Neural progenitor cell (in vitro differentiated cells): ENCODE measurements at regions not wholly inside any gene's neighbourhood (a gene's known extent, or its start where the extent isn't known, plus 50 kb on each side); places are given as distances from the start of the nearest gene placed in this dataset.

Experiments
- DNase-seq: peaks from one replicate; pipeline ENCODE4 v3.0.0-alpha.2; 2016; ENCODE audit warnings: low spot score
- H2AFZ ChIP-seq: fragments of 200-600 bp; sonication (generic); replicated peaks from 2 replicates; pipeline ENCODE4 v1.6.1; 2016; ENCODE audit warnings: antibody characterized with exemption
- H3F3A ChIP-seq: fragments of 200-600 bp; sonication (generic); 2 replicates; pipeline ENCODE4 v1.6.1; 2016; ENCODE audit warnings: antibody characterized with exemption, low read depth
- H3K27ac ChIP-seq: fragments of 200-600 bp; sonication (generic); 2 replicates; pipeline ENCODE4 v1.5.1; 2016; ENCODE audit warnings: mild to moderate bottlenecking
- H3K27me3 ChIP-seq: fragments of 200-600 bp; sonication (generic); 2 replicates; pipeline ENCODE4 v1.6.1; 2016; ENCODE audit warnings: mild to moderate bottlenecking, moderate library complexity
- H3K36me3 ChIP-seq: fragments of 200-600 bp; sonication (generic); 2 replicates; pipeline ENCODE4 v1.5.1; 2016
- H3K4me1 ChIP-seq: fragments of 200-600 bp; sonication (generic); 2 replicates; pipeline ENCODE4 v1.6.1; 2016; ENCODE audit warnings: mixed run types
- H3K4me2 ChIP-seq: fragments of 200-600 bp; sonication (generic); 2 replicates; pipeline ENCODE4 v1.6.1; 2016
- H3K4me3 ChIP-seq: fragments of 200-600 bp; sonication (generic); 2 replicates; pipeline ENCODE4 v1.5.1; 2016
- H3K79me2 ChIP-seq: fragments of 200-600 bp; sonication (generic); 2 replicates; pipeline ENCODE4 v1.6.1; 2016; ENCODE audit warnings: low read depth
- H3K9ac ChIP-seq: fragments of 200-600 bp; sonication (generic); 2 replicates; pipeline ENCODE4 v1.6.1; 2016
- H3K9me3 ChIP-seq: fragments of 200-600 bp; sonication (generic); 2 replicates; pipeline ENCODE4 v1.5.1; 2016; ENCODE audit warnings: low read depth
- H4K20me1 ChIP-seq: fragments of 200-600 bp; sonication (generic); 2 replicates; pipeline ENCODE4 v1.6.1; 2016; ENCODE audit warnings: low read depth
- H3K27ac Mint-ChIP-seq: 3 replicates; pipeline ENCODE4 v1.8.0; 2021; ENCODE audit warnings: mixed read lengths
- H3K27me3 Mint-ChIP-seq: 2 replicates; pipeline ENCODE4 v1.8.0; 2022; ENCODE audit warnings: low read depth, mild to moderate bottlenecking, inconsistent platforms, moderate library complexity, mixed read lengths; ENCODE audit not compliant: insufficient read depth
- H3K36me3 Mint-ChIP-seq: 3 replicates; pipeline ENCODE4 v1.8.0; 2021; ENCODE audit warnings: mixed read lengths
- H3K4me1 Mint-ChIP-seq: 3 replicates; pipeline ENCODE4 v1.8.0; 2021; ENCODE audit warnings: mixed read lengths
- H3K4me3 Mint-ChIP-seq: 3 replicates; pipeline ENCODE4 v1.8.0; 2021; ENCODE audit warnings: mild to moderate bottlenecking, moderate library complexity, mixed read lengths
- H3K9me3 Mint-ChIP-seq: 3 replicates; pipeline ENCODE4 v1.8.0; 2020; ENCODE audit warnings: mixed read lengths
- EZH2 ChIP-seq: fragments of 200-600 bp; sonication (generic); IDR thresholded peaks from 2 replicates; pipeline ENCODE4 v1.6.1; 2017; ENCODE audit warnings: antibody characterized with exemption, mild to moderate bottlenecking, moderate library complexity
- EZH2phosphoT487 ChIP-seq: fragments of 200-600 bp; sonication (generic); IDR thresholded peaks from 2 replicates; pipeline ENCODE4 v1.6.1; 2017; ENCODE audit warnings: antibody characterized with exemption
- TF ChIP-seq, protein P1 (sequence below): fragments of 200-600 bp; sonication (generic); IDR thresholded peaks from 2 replicates; pipeline ENCODE4 v1.5.1; 2017; ENCODE audit warnings: antibody characterized with exemption, mild to moderate bottlenecking

- Mint-ChIP-seq H3K36me3 (no peaks in the 10 kb centered on the region), H3K9me3 (peaks cover 8% of the 10 kb centered on the region)
Measured at GRCh38 chr7:70975754-70976153, 156.2 kb upstream of the GALNT17 start.

DNA sequence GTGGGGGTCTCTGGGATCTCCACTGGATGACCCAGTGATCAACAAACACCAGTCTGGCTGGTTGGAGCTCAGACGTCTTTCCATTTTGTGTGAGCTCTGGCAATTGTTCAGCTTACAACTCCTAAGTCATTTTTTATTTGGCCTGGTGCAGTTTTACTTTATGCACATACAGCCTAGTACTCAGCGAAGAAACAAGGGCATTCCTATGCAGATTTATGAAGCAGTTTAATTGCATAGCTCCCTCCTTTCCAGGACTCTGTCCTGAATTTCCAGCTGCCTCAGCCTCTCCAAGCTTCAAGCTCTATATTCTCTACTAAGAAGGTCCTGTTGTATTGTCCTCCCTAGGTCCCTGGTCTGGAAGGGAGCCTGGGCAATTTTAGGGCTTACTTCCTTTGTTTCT, 145.6 kb upstream of the GALNT17 start:
- no peaks in the 10 kb centered on the region for H3K36me3 Mint-ChIP-seq
- H3K27ac Mint-ChIP-seq: no peak overlapping the region

More at GRCh38 chr7:70975754-70976153, 156.2 kb upstream of the GALNT17 start:
- no peaks in the 10 kb centered on the region for H3K36me3 ChIP-seq
- H3K4me1 ChIP-seq: peaks cover 3% of the 10 kb centered on the region
- Mint-ChIP-seq H3K4me3 (no peak overlapping the region), H3K27me3 (peaks cover 2% of the 10 kb centered on the region), H3K27ac (no peak overlapping the region), H3K4me1 (peaks cover 3% of the 10 kb centered on the region)
- H3K79me2 ChIP-seq: no peaks in the 10 kb centered on the region
- no peaks in the 10 kb centered on the region for H3K9me3 ChIP-seq
- H3K27me3 ChIP-seq: no peaks in the 10 kb centered on the region
- H2AFZ ChIP-seq: no peak overlapping the region
- TF ChIP-seq EZH2 (no peak), EZH2phosphoT487 (no peak)
- TF ChIP-seq, protein P1, sequence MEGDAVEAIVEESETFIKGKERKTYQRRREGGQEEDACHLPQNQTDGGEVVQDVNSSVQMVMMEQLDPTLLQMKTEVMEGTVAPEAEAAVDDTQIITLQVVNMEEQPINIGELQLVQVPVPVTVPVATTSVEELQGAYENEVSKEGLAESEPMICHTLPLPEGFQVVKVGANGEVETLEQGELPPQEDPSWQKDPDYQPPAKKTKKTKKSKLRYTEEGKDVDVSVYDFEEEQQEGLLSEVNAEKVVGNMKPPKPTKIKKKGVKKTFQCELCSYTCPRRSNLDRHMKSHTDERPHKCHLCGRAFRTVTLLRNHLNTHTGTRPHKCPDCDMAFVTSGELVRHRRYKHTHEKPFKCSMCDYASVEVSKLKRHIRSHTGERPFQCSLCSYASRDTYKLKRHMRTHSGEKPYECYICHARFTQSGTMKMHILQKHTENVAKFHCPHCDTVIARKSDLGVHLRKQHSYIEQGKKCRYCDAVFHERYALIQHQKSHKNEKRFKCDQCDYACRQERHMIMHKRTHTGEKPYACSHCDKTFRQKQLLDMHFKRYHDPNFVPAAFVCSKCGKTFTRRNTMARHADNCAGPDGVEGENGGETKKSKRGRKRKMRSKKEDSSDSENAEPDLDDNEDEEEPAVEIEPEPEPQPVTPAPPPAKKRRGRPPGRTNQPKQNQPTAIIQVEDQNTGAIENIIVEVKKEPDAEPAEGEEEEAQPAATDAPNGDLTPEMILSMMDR: no peak
- H3K4me2 ChIP-seq: no peak overlapping the region
- H3K4me3 ChIP-seq: no peak overlapping the region
- H3F3A ChIP-seq: no peaks in the 10 kb centered on the region
- H3K9ac ChIP-seq: no peak overlapping the region
- H3K27ac ChIP-seq: no peak overlapping the region
- no peaks in the 10 kb centered on the region for H4K20me1 ChIP-seq
- DNase-seq: no peak

GRCh38 chr7:70994176-70994575, 137.8 kb upstream of the GALNT17 start:
- H3K27ac Mint-ChIP-seq: no peak overlapping the region
- no peak for TF ChIP-seq EZH2phosphoT487
- TF ChIP-seq, protein P1: no peak
- no peak for TF ChIP-seq EZH2
- H3K4me1 ChIP-seq: peaks cover 6% of the 10 kb centered on the region
- no peaks in the 10 kb centered on the region for H3K27me3 ChIP-seq
- peaks cover 4% of the 10 kb centered on the region for H3K27me3 Mint-ChIP-seq
- no peaks in the 10 kb centered on the region for H3K9me3 ChIP-seq
- no peak overlapping the region for H2AFZ ChIP-seq
- H4K20me1 ChIP-seq: no peaks in the 10 kb centered on the region
- no peaks in the 10 kb centered on the region for H3K4me1 Mint-ChIP-seq
- no peaks in the 10 kb centered on the region for H3K79me2 ChIP-seq
- no peak overlapping the region for H3K9ac ChIP-seq
- no peak for DNase-seq
- H3K9me3 Mint-ChIP-seq: no peaks in the 10 kb centered on the region
- no peak overlapping the region for H3K4me3 Mint-ChIP-seq
- no peak overlapping the region for H3K4me3 ChIP-seq
- no peaks in the 10 kb centered on the region for H3K36me3 Mint-ChIP-seq
- H3K36me3 ChIP-seq: no peaks in the 10 kb centered on the region
- no peak overlapping the region for H3K27ac ChIP-seq
- H3F3A ChIP-seq: no peaks in the 10 kb centered on the region
- H3K4me2 ChIP-seq: no peak overlapping the region

More for the DNA sequence above, 145.6 kb upstream of the GALNT17 start:
- no peak overlapping the region for H3K9ac ChIP-seq
- Mint-ChIP-seq H3K4me3 (no peak overlapping the region), H3K9me3 (no peaks in the 10 kb centered on the region), H3K4me1 (no peaks in the 10 kb centered on the region), H3K27me3 (no peaks in the 10 kb centered on the region)
- no peak overlapping the region for H3K4me2 ChIP-seq
- DNase-seq: no peak
- H4K20me1 ChIP-seq: no peaks in the 10 kb centered on the region
- H3F3A ChIP-seq: peaks cover 10% of the 10 kb centered on the region
- H3K9me3 ChIP-seq: no peaks in the 10 kb centered on the region
- no peaks in the 10 kb centered on the region for H3K79me2 ChIP-seq
- no peaks in the 10 kb centered on the region for H3K36me3 ChIP-seq
- H3K27ac ChIP-seq: no peak overlapping the region
- no peak overlapping the region for H2AFZ ChIP-seq
- no peak overlapping the region for H3K4me3 ChIP-seq
- H3K27me3 ChIP-seq: no peaks in the 10 kb centered on the region
- H3K4me1 ChIP-seq: peaks cover 6% of the 10 kb centered on the region
- TF ChIP-seq, protein P1: no peak
- TF ChIP-seq EZH2phosphoT487: no peak
- no peak for TF ChIP-seq EZH2
